Adrenal gland (tissue), 5 donors: ENCODE measurements at regions not wholly inside any gene's neighbourhood (a gene's known extent, or its start where the extent isn't known, plus 50 kb on each side); places are given as distances from the start of the nearest gene placed in this dataset.

Experiments
- POLR2A ChIP-seq, 2 donors: fragments of 450-650 bp; IDR thresholded peaks; one replicate each; pipeline ENCODE4 v1.6.1; 2017; ENCODE audit warnings: antibody characterized with exemption in 2 of 2, mild to moderate bottlenecking in 2 of 2, moderate library complexity in 1 of 2
- TF ChIP-seq, protein P1 (sequence below), 6 experiments: fragments of 450-650 bp in 4 of 6; fragments of 200-600 bp in 2 of 6; sonication (generic) in 1 of 6; IDR thresholded peaks; 1 replicate in 5 of 6; 2 replicates in 1 of 6; pipeline versions ENCODE4 v1.5.1 to v1.8.0; 2016 to 2021; ENCODE audit warnings: antibody characterized with exemption in 6 of 6, mild to moderate bottlenecking in 2 of 6, moderate library complexity in 1 of 6
- donor health status: DM: no; HTN: no; CAD: no.

- no peak for TF ChIP-seq POLR2A (IDR thresholded peaks at IDR 0.05)
- TF ChIP-seq, protein P1, sequence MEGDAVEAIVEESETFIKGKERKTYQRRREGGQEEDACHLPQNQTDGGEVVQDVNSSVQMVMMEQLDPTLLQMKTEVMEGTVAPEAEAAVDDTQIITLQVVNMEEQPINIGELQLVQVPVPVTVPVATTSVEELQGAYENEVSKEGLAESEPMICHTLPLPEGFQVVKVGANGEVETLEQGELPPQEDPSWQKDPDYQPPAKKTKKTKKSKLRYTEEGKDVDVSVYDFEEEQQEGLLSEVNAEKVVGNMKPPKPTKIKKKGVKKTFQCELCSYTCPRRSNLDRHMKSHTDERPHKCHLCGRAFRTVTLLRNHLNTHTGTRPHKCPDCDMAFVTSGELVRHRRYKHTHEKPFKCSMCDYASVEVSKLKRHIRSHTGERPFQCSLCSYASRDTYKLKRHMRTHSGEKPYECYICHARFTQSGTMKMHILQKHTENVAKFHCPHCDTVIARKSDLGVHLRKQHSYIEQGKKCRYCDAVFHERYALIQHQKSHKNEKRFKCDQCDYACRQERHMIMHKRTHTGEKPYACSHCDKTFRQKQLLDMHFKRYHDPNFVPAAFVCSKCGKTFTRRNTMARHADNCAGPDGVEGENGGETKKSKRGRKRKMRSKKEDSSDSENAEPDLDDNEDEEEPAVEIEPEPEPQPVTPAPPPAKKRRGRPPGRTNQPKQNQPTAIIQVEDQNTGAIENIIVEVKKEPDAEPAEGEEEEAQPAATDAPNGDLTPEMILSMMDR (IDR thresholded peaks at IDR 0.05) = no peak
Observed at GRCh38 chr13:46479691-46480090, 73.3 kb upstream of the LRCH1 start.
